ENCODE measurements at regions not wholly inside any gene's neighbourhood (a gene's known extent, or its start where the extent isn't known, plus 50 kb on each side); places are given as distances from the start of the nearest gene placed in this dataset.
A peak's percentile ranks its signal among the peaks of the same experiment; 100 is the strongest.

GRCh38 chr13:81664872-81665271, 1323.9 kb upstream of the SPRY2 start:
- DNase-seq (ENCODE audit: low spot score in 2 of 2) = no peak
- Mint-ChIP-seq H3K36me3 (no peaks in the 10 kb centered on the region), H3K27ac (peak overlapping the region in 1 of 2 donors; percentile 5), H3K9me3 (peaks cover 15 to 26% of the 10 kb centered on the region in 2 donors)
- ATAC-seq = no peak

DNA sequence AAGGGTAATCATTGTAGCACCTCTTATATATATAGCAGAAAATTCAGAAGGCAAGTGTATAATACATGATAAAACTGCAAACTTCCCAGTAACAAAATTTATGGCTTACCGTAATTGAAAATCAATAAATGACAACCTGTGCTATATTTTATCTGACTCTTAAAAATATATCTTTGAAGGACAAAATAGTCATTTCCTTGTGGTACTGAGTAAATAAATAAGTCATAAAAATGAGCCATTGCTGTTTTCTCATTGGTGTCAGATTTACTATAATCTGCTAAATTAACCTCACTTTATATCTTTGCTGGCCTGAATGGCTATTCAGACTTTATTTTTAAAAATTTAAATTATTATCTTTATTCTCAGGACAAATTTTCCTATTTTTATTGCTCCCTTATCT, 1319.1 kb upstream of the SPRY2 start:
- Mint-ChIP-seq H3K36me3 (no peaks in the 10 kb centered on the region), H3K9me3 (peaks cover 9 to 30% of the 10 kb centered on the region in 2 donors), H3K27ac (no peak overlapping the region)
- DNase-seq (ENCODE audit: low spot score in 2 of 2) (no peak), ATAC-seq (no peak)

DNA sequence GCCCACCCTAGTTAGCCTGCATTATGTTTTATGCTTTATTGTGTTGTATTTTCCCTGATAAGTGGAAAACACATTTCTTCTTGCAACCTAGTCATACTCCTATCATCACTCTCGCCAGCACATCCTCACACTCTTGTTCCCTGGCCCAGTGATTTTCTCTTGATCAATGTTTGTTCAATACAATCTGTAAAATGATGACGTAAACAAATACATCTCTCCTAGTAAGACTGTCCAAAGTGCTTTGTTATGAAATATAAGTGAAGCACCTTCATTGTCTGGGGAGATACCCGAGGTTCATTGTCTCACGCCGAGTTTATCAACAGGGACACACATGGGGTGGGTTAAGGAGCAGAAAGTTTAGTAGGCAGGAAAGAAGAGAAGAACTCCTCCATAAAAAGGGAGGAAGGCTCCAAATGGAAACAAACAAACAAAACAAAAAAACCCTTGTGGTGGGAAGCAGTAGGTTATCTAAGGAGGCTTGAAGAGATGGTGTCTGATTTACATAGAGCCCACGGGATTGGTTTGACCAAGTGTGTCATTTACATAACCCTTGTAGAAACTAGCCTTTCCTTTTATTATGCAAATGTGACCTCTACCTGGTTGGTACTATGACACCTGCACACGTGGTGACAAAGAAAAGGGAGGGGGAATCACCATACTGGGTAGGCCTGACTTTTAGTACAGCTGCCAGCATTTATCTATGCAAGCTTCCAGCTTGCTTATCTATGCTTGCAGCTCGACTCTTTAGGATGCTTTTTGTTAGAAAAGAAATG, 1317.9 kb upstream of the SPRY2 start:
- peaks cover 9 to 28% of the 10 kb centered on the region in 2 donors for H3K9me3 Mint-ChIP-seq
- no peaks in the 10 kb centered on the region for H3K36me3 Mint-ChIP-seq
- no peak for ATAC-seq
- H3K27ac Mint-ChIP-seq = no peak overlapping the region
- no peak for DNase-seq (ENCODE audit: low spot score in 2 of 2)

DNA sequence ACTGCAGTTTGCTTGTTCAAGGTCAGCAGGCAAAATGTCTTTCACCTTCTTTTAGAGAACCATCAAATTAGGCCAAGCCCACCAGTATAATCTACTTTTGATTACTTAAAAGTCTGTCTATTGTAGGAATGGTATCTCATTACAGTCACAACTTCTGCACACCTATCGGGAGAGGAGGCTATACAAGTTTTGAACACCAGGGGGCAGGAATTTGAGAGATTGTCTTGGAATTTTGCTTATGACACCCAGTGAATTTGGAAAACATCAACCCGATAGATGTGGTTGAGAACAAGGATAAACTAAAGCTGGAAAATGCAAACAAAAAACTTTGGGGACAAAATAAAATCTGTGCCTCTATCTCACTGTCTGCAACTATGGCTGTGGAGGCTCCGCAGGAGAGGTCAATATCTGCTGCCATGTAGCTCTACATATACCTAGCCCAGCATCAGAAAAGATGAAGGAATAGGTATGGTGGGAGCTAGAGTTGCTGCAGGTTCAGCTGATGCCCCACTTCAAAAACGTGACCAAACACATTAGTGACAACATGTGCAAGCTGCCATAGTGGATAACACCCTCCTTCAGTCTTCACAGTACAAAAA, 1299.2 kb upstream of the SPRY2 start:
- no peak overlapping the region for H3K27ac Mint-ChIP-seq
- ATAC-seq = no peak

DNA sequence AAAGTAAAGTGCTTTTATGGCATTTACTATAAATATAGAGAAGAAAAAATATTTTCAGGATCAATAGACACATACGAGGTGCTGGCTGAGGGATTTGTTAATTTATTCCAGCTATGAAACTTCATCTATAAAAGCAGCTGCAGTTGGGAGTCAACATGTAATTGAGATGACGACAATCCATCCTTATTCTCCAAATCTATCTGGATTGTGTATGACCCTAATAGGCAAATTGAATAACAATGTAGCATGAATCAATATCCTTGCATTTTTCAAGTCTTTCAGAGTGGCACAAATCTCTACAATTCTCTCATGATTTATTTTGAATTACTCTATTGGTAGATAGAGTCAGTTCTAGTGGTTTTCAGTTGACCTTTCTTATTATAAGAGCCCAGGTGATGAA, 1296.5 kb upstream of the SPRY2 start:
- peaks cover 6 to 11% of the 10 kb centered on the region in 2 donors for H3K9me3 Mint-ChIP-seq
- no peak for ATAC-seq
- H3K36me3 Mint-ChIP-seq = no peaks in the 10 kb centered on the region
- no peak overlapping the region for H3K27ac Mint-ChIP-seq
- no peak for DNase-seq (ENCODE audit: low spot score in 2 of 2)

More for the DNA sequence above, 1299.2 kb upstream of the SPRY2 start:
- Mint-ChIP-seq H3K9me3 (peaks cover 5 to 17% of the 10 kb centered on the region in 2 donors), H3K36me3 (peaks cover 0 to under 1% of the 10 kb centered on the region in 2 donors)
- no peak for DNase-seq (ENCODE audit: low spot score in 2 of 2)

- DNase-seq (ENCODE audit: low spot score in 2 of 2) (no peak), ATAC-seq (no peak)
- Mint-ChIP-seq H3K27ac (no peak overlapping the region), H3K36me3 (no peaks in the 10 kb centered on the region), H3K9me3 (peaks cover 6 to 11% of the 10 kb centered on the region in 2 donors)
Observed at GRCh38 chr13:81636120-81636519, 1295.2 kb upstream of the SPRY2 start.

DNA sequence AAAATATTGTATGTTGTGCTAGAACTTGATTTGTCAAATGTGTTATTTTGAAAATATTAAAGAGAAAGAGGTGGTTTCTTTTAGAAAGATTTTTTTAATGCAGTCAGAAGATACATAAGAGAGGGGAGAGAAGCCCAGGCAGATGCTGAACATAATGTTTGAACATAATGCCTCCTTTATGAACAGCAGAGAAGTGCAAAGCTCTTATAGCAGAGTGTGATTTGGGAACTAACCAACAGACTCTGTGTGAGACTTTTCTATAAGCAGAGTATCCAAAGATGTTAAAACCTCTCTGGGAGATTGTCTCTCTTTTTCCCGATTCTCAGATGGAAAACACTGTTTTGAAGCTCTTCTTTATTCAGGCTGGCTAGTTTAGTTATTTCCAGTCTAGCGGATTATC, 1274.1 kb upstream of the SPRY2 start:
- H3K9me3 Mint-ChIP-seq = peaks cover 6 to 20% of the 10 kb centered on the region in 2 donors
- DNase-seq (ENCODE audit: low spot score in 2 of 2) (no peak), ATAC-seq (no peak)
- no peak overlapping the region for H3K27ac Mint-ChIP-seq
- no peaks in the 10 kb centered on the region for H3K36me3 Mint-ChIP-seq

DNA sequence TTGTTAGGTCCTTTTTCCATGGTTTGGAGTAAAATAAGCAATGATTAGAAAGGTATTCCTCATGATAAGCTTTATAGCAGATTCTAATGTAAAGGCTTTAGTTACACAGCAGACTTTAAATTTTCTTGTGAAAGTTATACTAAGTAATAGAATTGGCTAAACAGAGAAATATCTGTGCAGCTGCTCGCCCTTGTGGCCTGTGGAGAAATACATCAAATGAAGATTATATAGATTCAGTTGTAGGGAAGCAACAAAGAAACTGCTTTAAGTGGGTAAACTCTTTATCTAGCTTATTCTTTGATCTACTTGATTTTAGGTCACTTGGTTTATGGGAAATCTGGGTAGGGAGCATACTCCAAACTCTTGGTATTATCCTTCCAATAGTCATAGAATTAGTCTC, 1269.7 kb upstream of the SPRY2 start:
- Mint-ChIP-seq H3K36me3 (no peaks in the 10 kb centered on the region), H3K27ac (no peak overlapping the region), H3K9me3 (peaks cover 9 to 15% of the 10 kb centered on the region in 2 donors)
- ATAC-seq = no peak
- DNase-seq (ENCODE audit: low spot score in 2 of 2) = no peak

- peaks cover 9% of the 10 kb centered on the region in 2 donors for H3K9me3 Mint-ChIP-seq
Observed at GRCh38 chr13:81609335-81609734, 1268.4 kb upstream of the SPRY2 start.

GRCh38 chr13:81606074-81606473, 1265.1 kb upstream of the SPRY2 start:
- Mint-ChIP-seq H3K9me3 (peaks cover 4 to 13% of the 10 kb centered on the region in 2 donors), H3K36me3 (no peaks in the 10 kb centered on the region), H3K27ac (no peak overlapping the region)
- ATAC-seq (no peak), DNase-seq (ENCODE audit: low spot score in 2 of 2) (no peak)

More at GRCh38 chr13:81609335-81609734, 1268.4 kb upstream of the SPRY2 start:
- Mint-ChIP-seq H3K27ac (no peak overlapping the region), H3K36me3 (no peaks in the 10 kb centered on the region)
- no peak for DNase-seq (ENCODE audit: low spot score in 2 of 2)
- ATAC-seq = no peak

DNA sequence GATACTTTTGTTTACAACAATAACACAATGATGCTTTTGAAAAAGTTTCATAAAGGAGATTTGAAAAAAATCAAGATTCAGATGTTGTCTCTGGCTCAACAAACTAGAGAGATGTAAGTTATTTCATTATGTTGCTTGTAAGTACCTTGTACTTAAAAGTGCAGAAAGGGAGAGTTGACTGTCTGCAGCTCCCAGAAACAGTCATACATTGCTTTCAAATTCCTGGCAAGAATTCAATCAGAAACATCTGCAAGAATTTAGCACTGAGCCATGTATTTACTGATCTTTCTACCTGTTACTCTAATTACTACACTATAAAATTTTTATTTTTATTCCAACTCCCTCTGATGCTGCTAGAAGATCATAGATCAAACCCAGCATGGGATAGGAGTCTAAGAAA, 1261.3 kb upstream of the SPRY2 start:
- no peak for ATAC-seq
- no peak for DNase-seq (ENCODE audit: low spot score in 2 of 2)
- Mint-ChIP-seq H3K27ac (no peak overlapping the region), H3K9me3 (peaks cover 4 to 14% of the 10 kb centered on the region in 2 donors), H3K36me3 (no peaks in the 10 kb centered on the region)

DNA sequence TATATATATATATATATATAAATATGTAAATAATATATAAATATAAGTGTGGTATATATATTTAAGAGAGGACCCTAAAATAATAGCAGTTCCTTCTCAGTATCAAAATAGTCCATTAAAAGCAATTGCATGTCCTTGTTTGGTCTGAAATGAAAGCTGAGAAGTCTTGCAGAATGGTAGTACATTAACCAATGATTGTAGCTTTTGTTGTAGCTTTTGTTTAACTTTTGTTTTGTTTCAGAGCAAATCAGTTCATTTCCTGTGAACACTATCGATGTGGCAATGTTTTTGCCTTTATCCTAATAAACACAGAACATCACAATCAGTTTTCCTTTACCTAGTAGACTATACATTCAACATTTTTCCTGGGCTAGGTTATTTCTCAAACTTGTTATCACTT, 1256.2 kb upstream of the SPRY2 start:
- DNase-seq (ENCODE audit: low spot score in 2 of 2) (no peak), ATAC-seq (no peak)
- H3K36me3 Mint-ChIP-seq = no peaks in the 10 kb centered on the region
- H3K9me3 Mint-ChIP-seq = peaks cover 7 to 19% of the 10 kb centered on the region in 2 donors
- H3K27ac Mint-ChIP-seq = no peak overlapping the region

- Mint-ChIP-seq H3K9me3 (peaks cover 3 to 16% of the 10 kb centered on the region in 2 donors), H3K36me3 (no peaks in the 10 kb centered on the region), H3K27ac (no peak overlapping the region)
- DNase-seq (ENCODE audit: low spot score in 2 of 2) (no peak), ATAC-seq (no peak)
Observed at GRCh38 chr13:81596224-81596753, 1255.4 kb upstream of the SPRY2 start.

DNA sequence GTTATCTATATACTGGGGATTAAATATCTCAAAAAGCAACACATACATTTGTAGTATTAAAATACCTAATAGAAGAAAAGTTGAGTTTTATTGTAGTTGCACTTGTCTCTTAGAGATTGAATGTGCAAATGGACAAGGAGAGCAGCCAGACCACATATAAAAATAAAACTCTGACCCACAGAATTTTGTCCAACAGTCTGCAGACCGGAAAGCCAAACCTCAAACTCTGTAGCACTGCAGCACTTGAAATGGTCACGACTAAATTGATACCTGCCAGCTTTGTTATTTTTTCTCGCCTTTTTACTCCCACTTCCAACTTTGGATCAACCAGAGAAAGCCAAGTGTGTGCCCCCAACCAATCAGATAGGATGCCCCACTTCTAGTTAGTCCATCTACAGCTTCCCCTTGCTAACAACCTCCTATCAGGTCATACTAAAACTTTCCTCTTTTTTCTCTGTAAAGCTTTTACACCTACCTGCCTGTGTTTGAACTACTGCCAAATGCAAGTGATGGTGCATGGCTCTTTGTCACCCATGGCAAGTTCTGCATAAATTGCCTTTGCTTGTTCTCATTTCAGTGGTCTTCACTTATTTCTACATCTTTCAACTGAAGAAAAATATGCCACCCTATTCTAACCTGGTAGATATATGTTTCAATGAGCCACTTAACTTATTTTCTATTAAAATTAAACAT, 1250.7 kb upstream of the SPRY2 start:
- Mint-ChIP-seq H3K27ac (no peak overlapping the region), H3K9me3 (peaks cover 3 to 5% of the 10 kb centered on the region in 2 donors), H3K36me3 (no peaks in the 10 kb centered on the region)
- DNase-seq (ENCODE audit: low spot score in 2 of 2) = no peak
- ATAC-seq = no peak

- Mint-ChIP-seq H3K9me3 (peaks cover 4 to 9% of the 10 kb centered on the region in 2 donors), H3K27ac (no peak overlapping the region), H3K36me3 (no peaks in the 10 kb centered on the region)
- ATAC-seq = no peak
- no peak for DNase-seq (ENCODE audit: low spot score in 2 of 2)
Observed at GRCh38 chr13:81582381-81582780, 1241.5 kb upstream of the SPRY2 start.

DNA sequence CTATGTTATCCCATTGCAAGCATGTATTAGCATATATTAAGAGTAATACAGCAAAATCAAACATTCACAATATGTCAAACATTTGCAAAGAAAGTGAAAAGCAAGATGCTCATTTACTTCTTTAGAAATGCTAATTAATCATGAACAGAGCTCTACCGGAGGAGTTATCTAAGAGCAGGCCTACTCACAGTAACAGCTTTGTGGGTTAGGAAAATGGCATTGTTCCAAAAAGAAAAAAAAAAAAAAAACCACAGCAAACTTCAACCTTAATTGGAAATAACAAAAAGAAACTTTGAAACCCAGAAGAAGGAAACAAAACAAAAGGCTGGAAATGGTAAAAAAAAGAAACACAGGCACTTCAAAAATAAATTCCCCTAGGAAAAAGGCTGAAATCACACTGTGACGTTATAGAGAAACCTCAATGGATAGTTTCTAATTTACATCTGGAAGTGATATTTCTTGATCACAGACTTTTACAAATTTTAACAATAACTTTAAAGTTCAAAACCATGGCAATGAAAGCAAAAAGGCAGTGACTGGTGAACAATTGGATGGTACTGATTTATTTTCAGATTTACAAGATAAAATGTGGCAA, 1236.8 kb upstream of the SPRY2 start:
- DNase-seq (ENCODE audit: low spot score in 2 of 2) = no peak
- Mint-ChIP-seq H3K36me3 (no peaks in the 10 kb centered on the region), H3K9me3 (peaks cover 4 to 9% of the 10 kb centered on the region in 2 donors), H3K27ac (no peak overlapping the region)
- no peak for ATAC-seq

- no peak for ATAC-seq
- H3K36me3 Mint-ChIP-seq = no peaks in the 10 kb centered on the region
- DNase-seq (ENCODE audit: low spot score in 2 of 2) = no peak
- no peak overlapping the region for H3K27ac Mint-ChIP-seq
- H3K9me3 Mint-ChIP-seq = peaks cover 5 to 9% of the 10 kb centered on the region in 2 donors
Observed at GRCh38 chr13:81568824-81569223, 1227.9 kb upstream of the SPRY2 start.
